ENCODE measurements at regions not wholly inside any gene's neighbourhood (a gene's known extent, or its start where the extent isn't known, plus 50 kb on each side); places are given as distances from the start of the nearest gene placed in this dataset.

- no peak for TF ChIP-seq CTCF (IDR thresholded peaks at IDR 0.05)
- no peak for TF ChIP-seq EZH2 (IDR thresholded peaks at IDR 0.05; ENCODE audit: borderline replicate concordance, insufficient read depth, low read depth, low read length, poor library complexity, severe bottlenecking)
These were observed 127.6 kb upstream of the UNC5B start for GRCh38 chr10:71084818-71085126.
